NOMO-1 (cell line): ENCODE measurements at regions not wholly inside any gene's neighbourhood (a gene's known extent, or its start where the extent isn't known, plus 50 kb on each side); places are given as distances from the start of the nearest gene placed in this dataset.
"Not testable (repeated sequence)": the region's sequence is repeated elsewhere in the genome, so short reads cannot be mapped to it uniquely, and the experiment has no call there.

Experiments
- DNase-seq, 2 experiments: peaks; one replicate each; lab custom pipeline; 2025; ENCODE audit not compliant: unreplicated experiment in 2 of 2; lab: John Stamatoyannopoulos, UW

DNA sequence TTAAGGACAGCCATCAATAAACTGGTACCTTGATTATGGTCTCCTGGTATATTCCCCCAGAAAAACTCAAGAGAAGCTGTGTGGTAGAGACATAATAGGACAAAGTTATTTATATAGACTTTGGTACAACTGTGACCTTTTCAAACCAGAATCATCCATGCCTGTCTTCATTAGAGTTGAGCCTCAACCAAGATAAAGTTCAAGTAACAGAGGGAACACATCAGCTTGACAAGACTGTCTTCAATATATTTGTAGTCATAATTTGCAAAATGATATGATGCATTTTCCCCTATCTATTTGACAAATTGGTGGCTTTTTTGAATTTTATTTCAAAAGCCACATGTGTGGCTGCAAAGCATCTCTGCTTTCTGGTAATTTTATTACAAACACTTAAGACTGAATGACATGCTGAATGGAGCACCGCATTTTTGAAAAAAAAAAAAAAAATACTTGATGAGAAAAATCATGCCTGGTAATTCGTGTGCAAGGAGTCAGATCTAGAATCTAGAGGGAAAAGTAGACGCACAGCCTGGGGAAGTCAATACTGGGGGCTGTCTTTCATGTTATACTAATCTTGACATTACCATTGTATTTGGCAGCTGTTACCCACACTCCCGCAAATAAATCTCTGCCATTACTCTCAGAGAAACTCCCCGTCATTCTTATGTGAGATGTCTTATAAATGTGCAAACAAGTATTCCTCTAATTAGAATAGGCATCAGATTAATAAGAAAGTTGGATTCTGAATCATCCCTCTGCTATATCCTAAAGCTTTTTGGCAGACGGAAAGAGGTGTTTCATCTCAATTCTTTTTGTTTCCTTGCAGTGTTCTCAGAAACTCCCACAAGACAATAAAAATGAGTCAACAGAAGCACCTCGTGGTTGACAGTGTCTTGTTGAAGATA lies 554.8 kb upstream of the CBLB start:
- DNase-seq = no peak

DNA sequence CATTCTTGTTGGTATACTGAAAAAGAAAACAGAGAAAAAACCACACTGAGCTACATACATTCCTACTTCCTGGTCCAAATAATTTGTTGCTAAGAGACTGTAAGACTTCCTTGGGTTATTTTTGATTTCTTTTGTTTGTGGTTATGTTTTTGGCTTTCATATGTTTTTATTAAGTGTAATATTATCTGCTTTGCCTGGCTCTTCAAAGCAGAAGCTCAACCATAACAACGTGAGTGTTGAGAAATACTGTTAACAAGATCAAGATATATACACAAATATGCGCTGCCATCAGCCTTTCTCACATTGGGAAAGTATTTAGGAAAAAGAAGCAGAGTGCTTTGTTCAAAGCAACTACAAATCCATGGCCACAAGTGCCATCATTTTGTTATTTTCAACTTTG lies 556.2 kb upstream of the CBLB start:
- no peak for DNase-seq

DNA sequence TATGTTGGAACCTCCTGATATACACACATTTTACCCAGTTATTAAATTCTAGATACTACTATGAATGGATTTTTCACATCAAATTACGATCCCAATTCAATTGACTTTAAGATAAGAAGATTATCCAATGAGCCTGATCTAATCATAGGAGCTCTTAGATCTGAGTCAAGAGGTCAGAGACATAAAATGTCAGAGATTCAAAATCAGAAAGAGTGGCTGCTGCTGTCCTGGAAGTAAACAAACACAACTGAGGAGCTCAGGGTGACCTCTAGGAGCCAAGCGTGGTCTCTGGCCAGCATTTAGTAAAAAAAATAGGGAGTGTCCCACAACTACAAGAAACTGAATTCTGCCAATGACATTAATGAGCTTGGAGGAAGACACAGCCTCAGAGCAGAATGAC lies 557.1 kb upstream of the CBLB start:
- DNase-seq = no peak

DNA sequence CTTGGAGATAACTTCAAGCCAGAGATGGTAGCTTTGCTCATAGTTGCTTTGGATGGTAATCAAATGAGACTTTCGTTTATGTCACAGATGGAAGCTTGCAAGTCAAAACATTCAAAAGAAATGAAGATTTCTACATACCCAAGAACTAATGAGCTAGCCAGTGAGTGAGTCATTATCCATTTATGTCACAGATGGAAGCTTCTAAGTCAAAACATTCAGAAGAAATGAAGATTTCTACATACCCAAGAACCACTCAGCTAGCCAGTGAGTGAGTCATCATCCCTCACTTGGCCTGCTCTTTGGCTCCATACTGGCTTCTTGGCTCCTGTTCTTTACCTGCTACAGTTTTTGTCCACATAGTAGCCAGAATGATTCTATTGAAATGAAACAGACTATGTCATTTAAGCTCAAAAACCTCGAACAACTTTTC lies 559.8 kb upstream of the CBLB start:
- peak; percentile 56 to 87 for DNase-seq

DNA sequence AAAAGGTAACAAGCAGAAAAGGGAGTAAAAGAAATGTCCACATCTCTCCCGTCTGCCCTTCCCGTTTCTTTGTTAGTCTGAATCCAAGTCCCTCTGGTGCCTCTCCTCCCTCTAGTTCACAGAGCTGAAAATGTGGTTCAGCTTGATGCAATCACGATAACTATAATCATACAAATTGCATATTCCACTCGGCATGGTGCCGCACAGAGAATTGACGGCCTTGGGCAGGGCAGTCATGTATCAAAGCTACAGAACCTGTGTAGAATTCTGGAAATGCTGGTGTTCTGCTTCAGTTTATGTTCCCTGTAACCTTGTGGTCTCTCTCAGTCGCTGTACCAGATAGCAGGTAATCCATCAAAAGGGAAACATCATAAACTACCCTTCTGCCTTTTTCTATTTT lies 562.9 kb upstream of the CBLB start:
- DNase-seq = no peak

DNA sequence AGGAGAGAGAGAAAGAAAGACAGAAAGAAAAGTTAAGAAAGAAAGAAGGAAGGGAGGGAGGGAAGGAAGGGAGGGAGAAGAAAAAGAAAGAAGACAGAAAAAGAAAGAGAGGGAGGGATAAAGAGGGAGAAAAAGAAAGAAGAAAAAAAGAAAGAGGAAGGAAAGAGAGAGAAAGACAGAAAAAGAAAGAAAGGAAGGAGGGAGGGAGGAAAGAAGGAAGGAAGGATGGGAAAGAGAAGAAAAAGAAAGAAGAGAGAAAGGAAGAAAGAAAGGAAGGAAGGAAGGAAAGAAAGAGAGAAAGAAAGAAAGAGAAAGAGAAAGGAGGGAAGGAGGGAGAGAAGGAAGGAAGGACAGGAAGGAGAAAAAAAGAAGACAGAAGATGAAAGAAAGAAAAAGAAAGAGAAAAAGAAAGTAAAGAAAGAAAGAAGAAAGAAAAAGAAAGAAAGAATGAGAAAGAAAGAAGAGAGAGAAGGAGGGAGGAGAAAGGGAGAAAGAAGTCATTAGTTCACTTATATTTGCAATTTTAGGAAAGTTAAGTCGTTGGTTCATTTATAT lies 567.2 kb upstream of the CBLB start:
- DNase-seq = no peak

DNA sequence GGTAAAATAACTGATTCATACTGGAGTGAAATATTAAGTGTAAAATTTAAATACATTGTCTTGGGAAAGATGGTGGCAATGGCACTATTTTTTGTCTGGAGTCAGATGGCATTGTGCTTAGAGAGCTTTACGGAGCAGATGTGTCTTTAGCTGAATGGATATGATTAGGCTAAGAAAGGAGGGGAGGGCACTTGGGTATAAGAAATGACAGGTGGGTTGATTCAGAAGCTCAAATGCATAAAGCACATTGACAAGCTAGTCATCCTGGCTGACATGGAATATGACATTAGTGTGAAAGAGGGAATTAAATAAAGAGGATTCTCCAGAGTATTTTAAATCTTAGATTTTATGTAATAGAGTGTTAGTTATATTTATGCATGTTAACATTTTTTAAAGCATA lies 570.1 kb upstream of the CBLB start:
- DNase-seq = no peak

DNA sequence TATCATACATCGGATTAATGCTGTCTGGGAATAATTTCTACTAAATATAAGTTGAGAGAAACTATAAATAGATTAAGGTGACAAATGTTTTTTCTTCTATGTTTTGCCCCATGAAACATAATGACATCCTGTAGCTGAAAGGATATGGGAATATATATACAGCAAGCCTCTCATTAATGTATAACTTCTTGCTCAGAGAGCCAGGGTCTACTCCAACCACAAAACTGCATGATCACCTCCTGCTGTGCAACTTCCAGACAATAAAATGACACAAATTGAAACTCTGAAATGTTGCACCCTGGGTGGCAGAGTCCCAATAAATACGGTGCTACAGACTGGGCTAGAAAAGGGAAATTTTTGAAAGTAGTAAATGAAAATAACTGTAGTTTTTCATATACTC lies 571.9 kb upstream of the CBLB start:
- no peak for DNase-seq

DNA sequence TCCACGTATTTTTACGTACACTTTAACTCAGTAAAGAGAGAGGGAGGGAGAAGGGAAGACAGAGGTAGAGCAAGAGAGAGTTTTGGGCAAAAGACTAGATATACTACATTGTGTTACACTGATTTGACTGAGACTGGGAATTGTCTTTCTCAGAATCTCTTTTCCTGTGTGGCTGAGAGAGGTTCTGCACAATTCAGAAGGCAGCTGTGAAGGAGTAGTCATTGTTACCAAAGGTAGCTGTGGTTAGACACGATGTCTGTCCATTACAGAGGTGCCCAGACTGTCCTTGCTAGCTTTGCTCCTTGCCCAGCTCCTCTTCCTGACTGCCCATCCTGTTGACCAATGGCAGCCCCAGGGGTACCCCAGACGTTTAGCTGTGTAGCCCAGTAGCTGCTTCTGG lies 577.5 kb upstream of the CBLB start:
- no peak for DNase-seq

DNA sequence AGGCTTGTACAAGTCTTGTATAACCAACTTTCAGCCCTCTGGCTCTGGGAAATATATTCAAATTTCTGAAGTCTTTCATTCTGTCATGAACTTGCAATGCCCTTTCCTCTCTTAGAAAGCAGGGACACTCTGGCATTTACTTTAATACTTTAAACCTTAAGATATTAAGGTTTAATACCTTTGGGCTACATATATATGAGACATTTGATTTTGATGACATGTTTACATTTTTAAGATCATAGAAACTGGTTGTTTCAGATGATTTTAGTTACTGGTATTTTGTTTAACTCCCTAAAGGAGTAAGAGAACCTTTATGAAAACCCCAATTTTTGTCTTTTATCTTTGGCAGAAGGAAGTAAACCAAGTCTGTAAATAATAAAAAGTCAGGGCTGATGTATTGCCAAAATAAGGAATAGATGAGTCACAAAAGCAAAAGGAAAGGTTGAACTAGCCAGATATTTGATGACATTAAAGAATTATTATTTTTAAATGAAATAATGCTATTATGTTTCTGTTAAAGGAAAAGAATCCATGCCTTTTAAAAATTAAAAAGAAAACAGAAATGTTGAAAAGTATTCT lies 579.0 kb upstream of the CBLB start:
- DNase-seq = no peak

DNA sequence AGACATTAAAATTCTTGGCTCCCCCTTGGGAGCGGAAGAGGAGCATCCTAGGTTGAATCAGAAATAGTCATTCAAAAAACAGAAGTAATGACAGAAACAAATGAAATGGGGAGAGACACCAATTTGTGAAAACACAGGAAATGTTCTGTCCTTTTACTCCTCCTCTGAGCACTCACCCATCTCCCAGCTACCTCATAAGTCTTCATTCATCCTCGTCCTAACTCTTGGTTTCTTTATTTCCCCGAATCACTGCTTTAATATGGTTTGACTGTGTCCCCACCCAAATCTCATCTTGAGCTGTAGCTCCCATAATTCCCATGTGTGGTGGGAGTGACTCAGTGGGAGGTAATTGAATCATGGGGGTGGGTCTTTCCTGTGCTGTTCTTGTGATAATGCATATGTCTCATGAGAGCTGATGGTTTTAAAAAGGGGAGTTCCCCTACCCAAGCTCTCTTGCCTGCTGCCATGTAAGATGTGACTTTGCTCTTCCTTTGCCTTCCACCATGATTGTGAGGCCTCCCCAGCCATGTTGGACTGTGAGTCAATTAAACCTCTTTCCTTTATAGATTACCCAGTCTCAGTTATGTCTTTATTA lies 579.7 kb upstream of the CBLB start:
- not testable (repeated sequence) for DNase-seq

DNA sequence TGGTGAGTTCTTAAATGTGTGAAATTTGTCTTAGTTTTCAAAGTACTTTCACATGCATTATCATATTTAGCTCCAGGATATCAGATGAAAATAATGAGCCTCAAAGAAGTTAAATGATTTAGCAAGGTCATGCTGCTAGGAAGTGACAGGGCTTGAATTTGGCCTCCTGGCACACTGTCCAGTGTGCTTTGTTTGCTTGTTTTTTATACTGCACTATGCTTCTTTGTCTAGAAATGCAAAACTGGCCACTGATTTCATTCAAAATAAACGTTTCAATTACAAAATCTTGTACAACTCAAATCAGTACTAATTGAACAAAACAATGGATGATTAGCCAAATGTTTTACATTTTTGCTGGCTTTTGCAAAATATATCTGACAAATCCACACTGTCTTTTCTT lies 583.3 kb upstream of the CBLB start:
- no peak for DNase-seq

DNA sequence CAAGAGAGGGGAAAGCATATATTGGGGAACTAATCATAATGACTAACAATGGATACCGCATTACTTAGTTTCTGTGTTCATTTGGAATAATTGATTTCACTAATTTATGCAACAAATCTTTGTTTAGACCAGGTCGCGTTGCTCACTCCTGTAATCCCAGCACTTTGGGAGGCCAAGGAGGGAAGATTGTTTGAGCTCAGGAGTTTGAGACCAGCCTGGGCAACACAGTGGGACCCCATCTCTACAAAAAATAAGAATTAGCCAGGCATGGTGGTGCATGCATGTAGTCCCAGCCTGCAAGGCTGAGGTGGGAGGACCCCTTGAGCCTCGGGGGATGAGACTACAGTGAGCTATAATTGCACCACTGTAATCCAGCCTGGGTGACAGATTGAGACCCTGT lies 585.7 kb upstream of the CBLB start:
- DNase-seq = no peak

DNA sequence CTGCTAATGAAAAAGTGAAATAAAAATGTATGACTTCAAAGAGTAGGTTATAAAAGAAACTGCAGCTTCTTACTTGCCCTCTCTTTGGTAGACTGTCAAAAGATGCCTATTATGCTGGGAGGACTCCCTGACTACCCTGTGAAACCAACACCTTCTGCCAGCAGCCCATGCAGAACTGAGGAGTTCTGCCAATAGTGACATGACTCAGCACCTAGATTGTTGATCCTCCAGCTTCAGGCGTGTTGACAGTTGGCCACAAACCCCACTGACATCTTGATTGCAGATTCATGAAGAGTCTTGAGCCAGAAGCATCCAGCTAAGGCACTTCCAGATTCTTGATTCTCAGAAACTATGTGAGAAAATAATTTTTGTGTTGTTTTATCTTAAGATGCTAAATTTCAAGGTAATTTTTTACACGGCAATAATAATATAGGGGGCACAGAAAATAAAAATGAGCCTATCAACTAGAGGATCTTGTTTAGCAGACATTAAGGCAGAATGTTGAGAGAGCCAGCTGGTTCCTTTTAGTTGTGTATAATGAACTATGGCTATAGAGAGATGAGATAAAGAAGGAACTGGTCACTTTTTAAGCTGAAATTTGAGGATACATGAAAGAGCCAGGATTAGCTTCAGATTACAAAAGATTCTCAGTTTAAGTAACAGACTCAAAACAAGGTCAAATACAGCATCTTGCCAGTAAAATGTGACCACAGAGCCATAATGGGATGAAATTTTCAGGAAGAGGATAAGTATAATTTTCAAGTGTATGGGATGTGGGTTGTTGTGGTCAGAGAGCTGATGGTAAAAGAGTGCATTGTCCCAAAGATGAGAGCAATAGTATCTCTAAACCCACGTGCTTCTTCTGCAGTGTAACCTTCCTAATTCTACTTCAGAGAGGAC lies 588.7 kb upstream of the CBLB start:
- peak; percentile 68 to 88 for DNase-seq

DNA sequence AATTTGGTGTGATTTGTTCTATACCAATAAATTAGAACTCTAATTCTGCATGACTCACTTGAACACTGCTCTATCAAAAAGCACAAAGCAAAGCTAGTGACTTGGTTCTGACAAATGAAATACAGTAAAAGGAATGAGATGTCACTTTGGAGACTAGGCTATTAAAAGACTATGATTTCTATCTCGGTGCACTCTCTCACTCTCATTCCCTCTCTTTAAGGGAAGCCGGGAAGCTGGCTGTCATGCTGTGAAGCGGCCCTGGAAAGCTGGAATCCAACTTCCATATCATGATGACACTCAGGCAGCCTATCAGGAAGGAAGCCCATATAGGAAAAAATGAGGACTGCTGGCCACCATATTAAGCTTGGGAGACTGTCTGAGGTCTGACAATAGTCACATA lies 590.1 kb upstream of the CBLB start:
- no peak for DNase-seq

DNA sequence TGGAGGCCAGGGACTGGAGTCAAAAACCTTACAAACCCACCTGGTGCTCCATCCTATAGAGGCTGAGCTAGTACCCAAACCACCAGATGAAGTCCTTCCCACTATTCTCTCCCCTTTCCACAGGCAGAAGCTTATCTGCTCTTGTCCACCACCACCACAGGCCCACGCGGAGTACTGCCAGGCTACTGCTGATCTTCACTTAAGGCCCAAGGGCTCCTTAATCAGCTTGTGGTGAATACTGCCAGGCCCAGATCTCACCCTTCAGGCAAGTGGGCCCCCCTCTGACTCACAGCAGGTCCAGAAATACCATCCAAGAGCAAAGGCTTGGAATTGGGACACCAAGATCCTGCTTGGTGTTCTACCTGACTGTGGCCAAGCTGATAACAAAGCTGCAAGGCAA lies 598.1 kb upstream of the CBLB start:
- no peak for DNase-seq

DNA sequence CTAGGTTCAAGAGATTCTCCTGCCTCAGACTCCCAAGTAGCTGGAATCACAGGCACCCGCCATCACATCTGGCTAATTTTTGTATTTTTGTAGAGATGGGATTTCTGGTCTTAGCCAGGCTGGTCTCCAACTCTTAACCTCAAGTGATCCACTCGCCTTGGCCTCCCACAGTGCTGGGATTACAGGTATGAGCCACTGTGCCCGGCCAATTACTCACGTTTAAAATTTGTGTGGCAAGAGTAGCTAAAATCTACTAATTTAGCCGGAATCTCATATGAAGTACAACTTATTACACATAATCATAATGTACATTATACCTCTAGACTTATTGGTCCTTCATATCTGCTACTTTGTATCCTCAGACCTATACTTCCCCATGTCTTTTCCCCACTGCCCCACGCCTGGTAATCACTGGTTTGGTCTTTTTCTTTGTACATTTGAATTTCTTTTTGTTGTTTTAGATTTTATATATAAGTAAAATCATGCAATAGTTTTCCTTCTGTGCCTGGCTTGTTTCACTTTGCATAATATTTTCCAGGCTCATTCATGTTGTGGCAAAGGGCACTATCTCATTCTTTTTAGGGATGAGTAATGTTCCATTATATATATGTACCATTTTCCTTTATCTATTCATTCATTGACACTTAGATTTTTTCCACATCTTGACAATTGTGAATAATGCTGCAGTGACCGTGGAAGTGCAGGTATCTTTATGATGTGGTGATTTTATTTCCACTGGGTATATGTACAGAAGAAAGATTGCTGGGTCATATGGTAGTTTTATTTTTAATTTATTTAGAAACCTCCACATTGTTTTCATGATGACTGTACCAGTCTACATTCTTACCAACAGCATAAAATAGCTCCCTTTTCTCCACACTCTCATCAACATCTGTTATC lies 605.0 kb upstream of the CBLB start:
- DNase-seq = no peak

DNA sequence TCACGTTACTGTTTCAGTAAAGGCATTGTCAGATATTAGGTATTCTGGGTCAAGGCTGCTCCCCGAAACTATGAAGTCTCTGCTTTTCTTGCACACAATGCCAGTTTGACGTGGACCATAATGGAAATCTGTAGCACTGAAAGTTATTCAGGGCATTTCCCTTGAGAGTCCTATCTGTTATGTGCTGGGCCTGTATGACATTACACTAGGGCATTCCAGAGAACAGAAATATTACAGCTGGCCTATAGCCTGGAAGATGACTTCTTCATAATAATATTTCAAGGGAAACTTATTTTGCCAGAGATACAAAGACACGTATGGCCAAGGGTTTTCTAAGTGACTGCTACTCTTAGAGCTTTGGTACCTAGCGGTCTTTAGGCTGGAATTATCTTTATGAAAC lies 613.6 kb upstream of the CBLB start:
- DNase-seq = no peak

DNA sequence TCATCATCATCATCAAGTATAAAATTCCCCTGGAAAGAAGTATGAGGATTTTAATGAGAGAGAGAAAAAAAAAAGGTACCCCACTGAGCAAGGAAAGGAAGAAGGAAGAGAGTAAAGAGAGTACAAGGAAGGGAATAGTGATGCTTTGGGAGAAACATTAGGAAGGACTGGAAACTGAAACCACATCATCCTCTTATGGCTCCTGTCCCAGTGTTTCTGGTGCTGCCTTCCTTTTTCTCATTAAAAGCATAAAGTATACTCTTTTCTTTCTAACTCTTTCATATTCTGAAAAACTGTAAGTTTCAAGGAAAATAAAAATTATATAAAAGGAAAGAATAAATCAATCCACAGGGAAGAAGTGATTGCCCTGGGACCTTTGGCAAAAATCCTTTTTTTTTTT lies 616.4 kb upstream of the CBLB start:
- DNase-seq = no peak

DNA sequence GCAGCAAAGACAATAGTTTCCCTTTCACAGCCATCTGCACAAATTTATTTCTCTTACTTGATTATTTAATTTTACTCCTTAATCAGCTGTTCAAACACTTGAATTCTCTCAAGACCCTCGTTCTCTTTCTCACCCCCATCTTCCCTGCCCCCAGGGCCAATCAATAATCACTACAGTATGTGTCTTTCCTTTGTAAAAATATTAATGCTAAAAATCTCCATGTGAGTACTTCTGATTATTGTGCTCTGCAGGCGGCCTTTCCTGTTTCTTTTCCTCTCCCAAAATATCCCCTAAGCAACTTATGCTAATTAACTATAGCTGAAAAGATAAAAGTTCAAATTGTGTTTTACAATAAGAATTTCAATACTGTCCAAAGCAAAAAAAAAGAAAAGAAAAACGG lies 617.0 kb upstream of the CBLB start:
- no peak for DNase-seq
